ENCODE measurements at regions not wholly inside any gene's neighbourhood (a gene's known extent, or its start where the extent isn't known, plus 50 kb on each side); places are given as distances from the start of the nearest gene placed in this dataset.

GRCh38 chr1:88098881-88099280, 585.2 kb upstream of the PKN2 start:
- H3K9me3 ChIP-seq (ENCODE audit: control insufficient read depth in 2 of 2, insufficient read depth in 1 of 2, low read depth in 1 of 2, low read length in 1 of 2) = no peaks in the 10 kb centered on the region
- 75 to 87% (median 76%) methylated on average over 3 of the region's 3 CpGs for WGBS, 3 donors
- H3K27me3 ChIP-seq (ENCODE audit: control insufficient read depth in 3 of 3, insufficient read depth in 3 of 3, low read length in 3 of 3) = no peaks in the 10 kb centered on the region
- no peaks in the 10 kb centered on the region for H3K4me1 ChIP-seq (ENCODE audit: control insufficient read depth in 3 of 3, insufficient read depth in 2 of 3, low read depth in 1 of 3, low read length in 2 of 3)
- no peak overlapping the region for H3K4me3 ChIP-seq (ENCODE audit: low read depth in 1 of 3, low read length in 3 of 3)
- H3K36me3 ChIP-seq (ENCODE audit: control insufficient read depth in 3 of 3, insufficient read depth in 2 of 3, low read depth in 1 of 3, low read length in 3 of 3) = no peaks in the 10 kb centered on the region
- DNase-seq = no peak
- no peak for FAIRE-seq
- no peak overlapping the region for H3K27ac ChIP-seq (ENCODE audit: low read depth in 1 of 3, low read length in 2 of 3)

- H3K36me3 ChIP-seq (ENCODE audit: control insufficient read depth in 3 of 3, insufficient read depth in 2 of 3, low read depth in 1 of 3, low read length in 3 of 3) = no peaks in the 10 kb centered on the region
- no peaks in the 10 kb centered on the region for H3K27me3 ChIP-seq (ENCODE audit: control insufficient read depth in 3 of 3, insufficient read depth in 3 of 3, low read length in 3 of 3)
- no peaks in the 10 kb centered on the region for H3K4me1 ChIP-seq (ENCODE audit: control insufficient read depth in 3 of 3, insufficient read depth in 2 of 3, low read depth in 1 of 3, low read length in 2 of 3)
- H3K27ac ChIP-seq (ENCODE audit: low read depth in 1 of 3, low read length in 2 of 3) = no peak overlapping the region
- FAIRE-seq (no peak), DNase-seq (no peak)
- WGBS, 3 donors = 76 to 88% (median 83%) methylated on average over 1 of the region's 1 CpG
- H3K4me3 ChIP-seq (ENCODE audit: low read depth in 1 of 3, low read length in 3 of 3) = no peak overlapping the region
- H3K9me3 ChIP-seq (ENCODE audit: control insufficient read depth in 2 of 2, insufficient read depth in 1 of 2, low read depth in 1 of 2, low read length in 1 of 2) = no peaks in the 10 kb centered on the region
These were observed 583.0 kb upstream of the PKN2 start for GRCh38 chr1:88101041-88101440.

- Histone ChIP-seq H3K27ac (ENCODE audit: low read depth in 1 of 3, low read length in 2 of 3) (no peak overlapping the region), H3K4me1 (ENCODE audit: control insufficient read depth in 3 of 3, insufficient read depth in 2 of 3, low read depth in 1 of 3, low read length in 2 of 3) (no peaks in the 10 kb centered on the region), H3K9me3 (ENCODE audit: control insufficient read depth in 2 of 2, insufficient read depth in 1 of 2, low read depth in 1 of 2, low read length in 1 of 2) (no peaks in the 10 kb centered on the region), H3K27me3 (ENCODE audit: control insufficient read depth in 3 of 3, insufficient read depth in 3 of 3, low read length in 3 of 3) (no peaks in the 10 kb centered on the region), H3K36me3 (ENCODE audit: control insufficient read depth in 3 of 3, insufficient read depth in 2 of 3, low read depth in 1 of 3, low read length in 3 of 3) (no peaks in the 10 kb centered on the region), H3K4me3 (ENCODE audit: low read depth in 1 of 3, low read length in 3 of 3) (no peak overlapping the region)
- DNase-seq = no peak
- FAIRE-seq = no peak
- 58 to 85% (median 72%) methylated on average over 1 of the region's 1 CpG for WGBS, 3 donors
These were observed 579.8 kb upstream of the PKN2 start for GRCh38 chr1:88104236-88104635.

- FAIRE-seq (no peak), DNase-seq (no peak)
- Histone ChIP-seq H3K27ac (ENCODE audit: low read depth in 1 of 3, low read length in 2 of 3) (no peak overlapping the region), H3K4me3 (ENCODE audit: low read depth in 1 of 3, low read length in 3 of 3) (no peak overlapping the region), H3K4me1 (ENCODE audit: control insufficient read depth in 3 of 3, insufficient read depth in 2 of 3, low read depth in 1 of 3, low read length in 2 of 3) (no peaks in the 10 kb centered on the region), H3K27me3 (ENCODE audit: control insufficient read depth in 3 of 3, insufficient read depth in 3 of 3, low read length in 3 of 3) (no peaks in the 10 kb centered on the region), H3K36me3 (ENCODE audit: control insufficient read depth in 3 of 3, insufficient read depth in 2 of 3, low read depth in 1 of 3, low read length in 3 of 3) (no peaks in the 10 kb centered on the region), H3K9me3 (ENCODE audit: control insufficient read depth in 2 of 2, insufficient read depth in 1 of 2, low read depth in 1 of 2, low read length in 1 of 2) (no peaks in the 10 kb centered on the region)
- 71 to 92% (median 92%) methylated on average over 2 of the region's 2 CpGs for WGBS, 3 donors
These were observed 579.2 kb upstream of the PKN2 start for GRCh38 chr1:88104886-88105285.

GRCh38 chr1:88111816-88112215, 572.3 kb upstream of the PKN2 start:
- DNase-seq (no peak), FAIRE-seq (no peak)
- 85 to 90% (median 86%) methylated on average over 3 of the region's 3 CpGs for WGBS, 3 donors
- Histone ChIP-seq H3K9me3 (ENCODE audit: control insufficient read depth in 2 of 2, insufficient read depth in 1 of 2, low read depth in 1 of 2, low read length in 1 of 2) (no peaks in the 10 kb centered on the region), H3K4me1 (ENCODE audit: control insufficient read depth in 3 of 3, insufficient read depth in 2 of 3, low read depth in 1 of 3, low read length in 2 of 3) (no peaks in the 10 kb centered on the region), H3K27ac (ENCODE audit: low read depth in 1 of 3, low read length in 2 of 3) (no peak overlapping the region), H3K36me3 (ENCODE audit: control insufficient read depth in 3 of 3, insufficient read depth in 2 of 3, low read depth in 1 of 3, low read length in 3 of 3) (no peaks in the 10 kb centered on the region), H3K4me3 (ENCODE audit: low read depth in 1 of 3, low read length in 3 of 3) (no peak overlapping the region), H3K27me3 (ENCODE audit: control insufficient read depth in 3 of 3, insufficient read depth in 3 of 3, low read length in 3 of 3) (no peaks in the 10 kb centered on the region)

- H3K4me3 ChIP-seq (ENCODE audit: low read depth in 1 of 3, low read length in 3 of 3) = no peak overlapping the region
- FAIRE-seq (no peak), DNase-seq (no peak)
- no peaks in the 10 kb centered on the region for H3K9me3 ChIP-seq (ENCODE audit: control insufficient read depth in 2 of 2, insufficient read depth in 1 of 2, low read depth in 1 of 2, low read length in 1 of 2)
- no peaks in the 10 kb centered on the region for H3K4me1 ChIP-seq (ENCODE audit: control insufficient read depth in 3 of 3, insufficient read depth in 2 of 3, low read depth in 1 of 3, low read length in 2 of 3)
- H3K36me3 ChIP-seq (ENCODE audit: control insufficient read depth in 3 of 3, insufficient read depth in 2 of 3, low read depth in 1 of 3, low read length in 3 of 3) = no peaks in the 10 kb centered on the region
- 58 to 84% (median 67%) methylated on average over 4 of the region's 4 CpGs for WGBS, 3 donors
- no peak overlapping the region for H3K27ac ChIP-seq (ENCODE audit: low read depth in 1 of 3, low read length in 2 of 3)
- H3K27me3 ChIP-seq (ENCODE audit: control insufficient read depth in 3 of 3, insufficient read depth in 3 of 3, low read length in 3 of 3) = no peaks in the 10 kb centered on the region
These were observed 566.5 kb upstream of the PKN2 start for GRCh38 chr1:88117597-88117996.

GRCh38 chr1:88118176-88118845, 565.8 kb upstream of the PKN2 start:
- no peaks in the 10 kb centered on the region for H3K36me3 ChIP-seq (ENCODE audit: control insufficient read depth in 3 of 3, insufficient read depth in 2 of 3, low read depth in 1 of 3, low read length in 3 of 3)
- DNase-seq (peak; percentile 54 to 58), FAIRE-seq (no peak)
- H3K27ac ChIP-seq (ENCODE audit: low read depth in 1 of 3, low read length in 2 of 3) = no peak overlapping the region
- 71 to 80% (median 72%) methylated on average over 6 of the region's 6 CpGs for WGBS, 3 donors
- H3K4me3 ChIP-seq (ENCODE audit: low read depth in 1 of 3, low read length in 3 of 3) = no peak overlapping the region
- no peaks in the 10 kb centered on the region for H3K9me3 ChIP-seq (ENCODE audit: control insufficient read depth in 2 of 2, insufficient read depth in 1 of 2, low read depth in 1 of 2, low read length in 1 of 2)
- no peaks in the 10 kb centered on the region for H3K27me3 ChIP-seq (ENCODE audit: control insufficient read depth in 3 of 3, insufficient read depth in 3 of 3, low read length in 3 of 3)
- H3K4me1 ChIP-seq (ENCODE audit: control insufficient read depth in 3 of 3, insufficient read depth in 2 of 3, low read depth in 1 of 3, low read length in 2 of 3) = no peaks in the 10 kb centered on the region

GRCh38 chr1:88124614-88125013, 559.5 kb upstream of the PKN2 start:
- Histone ChIP-seq H3K4me3 (ENCODE audit: low read depth in 1 of 3, low read length in 3 of 3) (no peak overlapping the region), H3K36me3 (ENCODE audit: control insufficient read depth in 3 of 3, insufficient read depth in 2 of 3, low read depth in 1 of 3, low read length in 3 of 3) (no peaks in the 10 kb centered on the region), H3K27me3 (ENCODE audit: control insufficient read depth in 3 of 3, insufficient read depth in 3 of 3, low read length in 3 of 3) (no peaks in the 10 kb centered on the region), H3K9me3 (ENCODE audit: control insufficient read depth in 2 of 2, insufficient read depth in 1 of 2, low read depth in 1 of 2, low read length in 1 of 2) (no peaks in the 10 kb centered on the region), H3K27ac (ENCODE audit: low read depth in 1 of 3, low read length in 2 of 3) (no peak overlapping the region), H3K4me1 (ENCODE audit: control insufficient read depth in 3 of 3, insufficient read depth in 2 of 3, low read depth in 1 of 3, low read length in 2 of 3) (no peaks in the 10 kb centered on the region)
- 55 to 82% (median 65%) methylated on average over 1 of the region's 1 CpG for WGBS, 3 donors
- no peak for DNase-seq
- FAIRE-seq = no peak

GRCh38 chr1:88126467-88126866, 557.6 kb upstream of the PKN2 start:
- no peak for DNase-seq

More at GRCh38 chr1:88126467-88126866, 557.6 kb upstream of the PKN2 start:
- no peak for FAIRE-seq
- Histone ChIP-seq H3K9me3 (ENCODE audit: control insufficient read depth in 2 of 2, insufficient read depth in 1 of 2, low read depth in 1 of 2, low read length in 1 of 2) (no peaks in the 10 kb centered on the region), H3K27me3 (ENCODE audit: control insufficient read depth in 3 of 3, insufficient read depth in 3 of 3, low read length in 3 of 3) (no peaks in the 10 kb centered on the region), H3K4me1 (ENCODE audit: control insufficient read depth in 3 of 3, insufficient read depth in 2 of 3, low read depth in 1 of 3, low read length in 2 of 3) (no peaks in the 10 kb centered on the region), H3K4me3 (ENCODE audit: low read depth in 1 of 3, low read length in 3 of 3) (no peak overlapping the region), H3K36me3 (ENCODE audit: control insufficient read depth in 3 of 3, insufficient read depth in 2 of 3, low read depth in 1 of 3, low read length in 3 of 3) (no peaks in the 10 kb centered on the region), H3K27ac (ENCODE audit: low read depth in 1 of 3, low read length in 2 of 3) (no peak overlapping the region)
- 81 to 97% (median 90%) methylated on average over 2 of the region's 2 CpGs for WGBS, 3 donors

All from small intestine (tissue), 7 donors.